Activated CD4-positive, CD25-positive, alpha-beta regulatory T cell treated with anti-CD3 and anti-CD28 coated beads, Interleukin-2, amount 50 U/mL, for 24 hours (primary cell): ENCODE measurements at regions not wholly inside any gene's neighbourhood (a gene's known extent, or its start where the extent isn't known, plus 50 kb on each side); places are given as distances from the start of the nearest gene placed in this dataset.
"Not testable (repeated sequence)": the region's sequence is repeated elsewhere in the genome, so short reads cannot be mapped to it uniquely, and the experiment has no call there.

Experiments used
- ATAC-seq, 2 donors: fragments of 150-1000 bp; cut with Tn5 transposase; one replicate each; pipeline ENCODE4 v1.10.0; 2021; ENCODE audit warnings: mild to moderate bottlenecking in 1 of 2, moderate library complexity in 1 of 2

- no peak for ATAC-seq
These were observed 68.2 kb downstream of the ATP23 start for GRCh38 chr12:58009405-58010195.

GRCh38 chr12:58011676-58012075, 70.3 kb downstream of the ATP23 start:
- ATAC-seq: no peak

GRCh38 chr12:58022379-58023020, 81.1 kb downstream of the ATP23 start:
- not testable (repeated sequence) for ATAC-seq

- no peak for ATAC-seq
These were observed 84.1 kb downstream of the ATP23 start for GRCh38 chr12:58025431-58025830.

GRCh38 chr12:58026426-58026825, 85.1 kb downstream of the ATP23 start:
- no peak for ATAC-seq

GRCh38 chr12:58026897-58027891, 85.8 kb downstream of the ATP23 start:
- ATAC-seq: no peak

- no peak for ATAC-seq
These were observed 86.9 kb downstream of the ATP23 start for GRCh38 chr12:58028294-58028693.

- ATAC-seq: no peak
These were observed 87.9 kb downstream of the ATP23 start for GRCh38 chr12:58029260-58029659.

GRCh38 chr12:58030566-58031279, 89.4 kb downstream of the ATP23 start:
- no peak for ATAC-seq

GRCh38 chr12:58032156-58032555, 90.8 kb downstream of the ATP23 start:
- no peak for ATAC-seq

- ATAC-seq: no peak
These were observed 92.5 kb downstream of the ATP23 start for GRCh38 chr12:58033831-58034230.

GRCh38 chr12:58034311-58034710, 92.9 kb downstream of the ATP23 start:
- no peak for ATAC-seq

- no peak for ATAC-seq
These were observed 93.3 kb downstream of the ATP23 start for GRCh38 chr12:58034712-58035111.

- no peak for ATAC-seq
These were observed 100.1 kb downstream of the ATP23 start for GRCh38 chr12:58041441-58041840.

GRCh38 chr12:58044966-58045365, 103.6 kb downstream of the ATP23 start:
- ATAC-seq: no peak

- ATAC-seq: no peak
These were observed 104.9 kb downstream of the ATP23 start for GRCh38 chr12:58046271-58046670.

- no peak for ATAC-seq
These were observed 110.0 kb downstream of the ATP23 start for GRCh38 chr12:58051378-58051777.

- no peak for ATAC-seq
These were observed 123.3 kb downstream of the ATP23 start for GRCh38 chr12:58064666-58065065.

GRCh38 chr12:58066296-58066695, 124.9 kb downstream of the ATP23 start:
- no peak for ATAC-seq

- no peak for ATAC-seq
These were observed 126.4 kb downstream of the ATP23 start for GRCh38 chr12:58067610-58068387.

- ATAC-seq: no peak
These were observed 127.3 kb downstream of the ATP23 start for GRCh38 chr12:58068706-58069105.
